ENCODE measurements at regions not wholly inside any gene's neighbourhood (a gene's known extent, or its start where the extent isn't known, plus 50 kb on each side); places are given as distances from the start of the nearest gene placed in this dataset.

DNA sequence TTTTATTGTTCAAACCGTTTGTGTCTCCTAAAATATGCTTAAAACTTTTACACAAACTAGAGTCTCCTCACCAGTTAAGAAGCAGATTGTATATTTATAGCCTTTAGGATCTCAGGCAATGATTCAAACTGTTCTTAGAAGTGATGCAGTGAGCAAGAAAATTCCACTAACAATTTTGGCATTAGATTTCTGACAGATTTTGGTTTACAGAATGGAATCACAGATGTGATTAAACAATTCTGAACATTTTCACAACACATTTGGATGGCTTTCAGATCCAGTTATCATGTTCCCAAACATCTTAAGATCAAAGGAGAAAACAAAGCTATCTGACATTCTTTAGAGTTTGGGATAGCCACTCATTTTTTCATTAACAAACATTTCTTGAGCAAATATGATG is 181.7 kb upstream of the RIOK2 start:
- DNase-seq (ENCODE audit: low spot score), result no peak
- no peaks in the 10 kb centered on the region for H3K4me1 ChIP-seq (ENCODE audit: control insufficient read depth in 4 of 4, insufficient read depth in 4 of 4, low read length in 3 of 4)
- no peaks in the 10 kb centered on the region for H3K36me3 ChIP-seq (ENCODE audit: control insufficient read depth in 4 of 4, insufficient read depth in 3 of 4, low read depth in 1 of 4, low read length in 3 of 4)
- H3K27me3 ChIP-seq (ENCODE audit: control insufficient read depth in 4 of 4, insufficient read depth in 4 of 4, low read length in 3 of 4), result no peaks in the 10 kb centered on the region
- no peak overlapping the region for H3K4me3 ChIP-seq (ENCODE audit: low read depth in 1 of 3, low read length in 3 of 3)
- no peaks in the 10 kb centered on the region for H3K9me3 ChIP-seq (ENCODE audit: control insufficient read depth in 4 of 4, low read length in 3 of 4)
- 45% methylated on average over 1 of the region's 1 CpG for WGBS
- no peak overlapping the region for H3K9ac ChIP-seq (ENCODE audit: low read depth in 1 of 2, low read length in 2 of 2)
- H3K27ac ChIP-seq (ENCODE audit: low read depth in 1 of 2, low read length in 2 of 2), result no peak overlapping the region
- TF ChIP-seq SP1 (IDR thresholded peaks at IDR 0.05), result no peak
- no peak for TF ChIP-seq EGR1 (IDR thresholded peaks at IDR 0.05; ENCODE audit: low read depth in 2 of 2)
- TF ChIP-seq HNF4A (conservative IDR thresholded peaks at IDR 0.05), result no peak
- TF ChIP-seq, protein P1, sequence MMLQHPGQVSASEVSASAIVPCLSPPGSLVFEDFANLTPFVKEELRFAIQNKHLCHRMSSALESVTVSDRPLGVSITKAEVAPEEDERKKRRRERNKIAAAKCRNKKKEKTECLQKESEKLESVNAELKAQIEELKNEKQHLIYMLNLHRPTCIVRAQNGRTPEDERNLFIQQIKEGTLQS (IDR thresholded peaks at IDR 0.05), result no peak
- no peak for TF ChIP-seq YY1 (IDR thresholded peaks at IDR 0.05)
- no peak for TF ChIP-seq NR2F2 (IDR thresholded peaks at IDR 0.05)
- TF ChIP-seq TAF1 (conservative IDR thresholded peaks at IDR 0.05), result no peak
- TF ChIP-seq, protein P2, sequence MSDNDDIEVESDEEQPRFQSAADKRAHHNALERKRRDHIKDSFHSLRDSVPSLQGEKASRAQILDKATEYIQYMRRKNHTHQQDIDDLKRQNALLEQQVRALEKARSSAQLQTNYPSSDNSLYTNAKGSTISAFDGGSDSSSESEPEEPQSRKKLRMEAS (IDR thresholded peaks at IDR 0.05), result no peak
- TF ChIP-seq, protein P3, sequence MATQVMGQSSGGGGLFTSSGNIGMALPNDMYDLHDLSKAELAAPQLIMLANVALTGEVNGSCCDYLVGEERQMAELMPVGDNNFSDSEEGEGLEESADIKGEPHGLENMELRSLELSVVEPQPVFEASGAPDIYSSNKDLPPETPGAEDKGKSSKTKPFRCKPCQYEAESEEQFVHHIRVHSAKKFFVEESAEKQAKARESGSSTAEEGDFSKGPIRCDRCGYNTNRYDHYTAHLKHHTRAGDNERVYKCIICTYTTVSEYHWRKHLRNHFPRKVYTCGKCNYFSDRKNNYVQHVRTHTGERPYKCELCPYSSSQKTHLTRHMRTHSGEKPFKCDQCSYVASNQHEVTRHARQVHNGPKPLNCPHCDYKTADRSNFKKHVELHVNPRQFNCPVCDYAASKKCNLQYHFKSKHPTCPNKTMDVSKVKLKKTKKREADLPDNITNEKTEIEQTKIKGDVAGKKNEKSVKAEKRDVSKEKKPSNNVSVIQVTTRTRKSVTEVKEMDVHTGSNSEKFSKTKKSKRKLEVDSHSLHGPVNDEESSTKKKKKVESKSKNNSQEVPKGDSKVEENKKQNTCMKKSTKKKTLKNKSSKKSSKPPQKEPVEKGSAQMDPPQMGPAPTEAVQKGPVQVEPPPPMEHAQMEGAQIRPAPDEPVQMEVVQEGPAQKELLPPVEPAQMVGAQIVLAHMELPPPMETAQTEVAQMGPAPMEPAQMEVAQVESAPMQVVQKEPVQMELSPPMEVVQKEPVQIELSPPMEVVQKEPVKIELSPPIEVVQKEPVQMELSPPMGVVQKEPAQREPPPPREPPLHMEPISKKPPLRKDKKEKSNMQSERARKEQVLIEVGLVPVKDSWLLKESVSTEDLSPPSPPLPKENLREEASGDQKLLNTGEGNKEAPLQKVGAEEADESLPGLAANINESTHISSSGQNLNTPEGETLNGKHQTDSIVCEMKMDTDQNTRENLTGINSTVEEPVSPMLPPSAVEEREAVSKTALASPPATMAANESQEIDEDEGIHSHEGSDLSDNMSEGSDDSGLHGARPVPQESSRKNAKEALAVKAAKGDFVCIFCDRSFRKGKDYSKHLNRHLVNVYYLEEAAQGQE (IDR thresholded peaks at IDR 0.05), result no peak
- TF ChIP-seq FOXA2 (IDR thresholded peaks at IDR 0.05), result no peak
- TF ChIP-seq RXRA (IDR thresholded peaks at IDR 0.05), result no peak
- TF ChIP-seq RAD21 (IDR thresholded peaks at IDR 0.05), result no peak
- TF ChIP-seq, protein P4, sequence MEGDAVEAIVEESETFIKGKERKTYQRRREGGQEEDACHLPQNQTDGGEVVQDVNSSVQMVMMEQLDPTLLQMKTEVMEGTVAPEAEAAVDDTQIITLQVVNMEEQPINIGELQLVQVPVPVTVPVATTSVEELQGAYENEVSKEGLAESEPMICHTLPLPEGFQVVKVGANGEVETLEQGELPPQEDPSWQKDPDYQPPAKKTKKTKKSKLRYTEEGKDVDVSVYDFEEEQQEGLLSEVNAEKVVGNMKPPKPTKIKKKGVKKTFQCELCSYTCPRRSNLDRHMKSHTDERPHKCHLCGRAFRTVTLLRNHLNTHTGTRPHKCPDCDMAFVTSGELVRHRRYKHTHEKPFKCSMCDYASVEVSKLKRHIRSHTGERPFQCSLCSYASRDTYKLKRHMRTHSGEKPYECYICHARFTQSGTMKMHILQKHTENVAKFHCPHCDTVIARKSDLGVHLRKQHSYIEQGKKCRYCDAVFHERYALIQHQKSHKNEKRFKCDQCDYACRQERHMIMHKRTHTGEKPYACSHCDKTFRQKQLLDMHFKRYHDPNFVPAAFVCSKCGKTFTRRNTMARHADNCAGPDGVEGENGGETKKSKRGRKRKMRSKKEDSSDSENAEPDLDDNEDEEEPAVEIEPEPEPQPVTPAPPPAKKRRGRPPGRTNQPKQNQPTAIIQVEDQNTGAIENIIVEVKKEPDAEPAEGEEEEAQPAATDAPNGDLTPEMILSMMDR (IDR thresholded peaks at IDR 0.05; ENCODE audit: low read depth, low read length, missing input control), result no peak

DNA sequence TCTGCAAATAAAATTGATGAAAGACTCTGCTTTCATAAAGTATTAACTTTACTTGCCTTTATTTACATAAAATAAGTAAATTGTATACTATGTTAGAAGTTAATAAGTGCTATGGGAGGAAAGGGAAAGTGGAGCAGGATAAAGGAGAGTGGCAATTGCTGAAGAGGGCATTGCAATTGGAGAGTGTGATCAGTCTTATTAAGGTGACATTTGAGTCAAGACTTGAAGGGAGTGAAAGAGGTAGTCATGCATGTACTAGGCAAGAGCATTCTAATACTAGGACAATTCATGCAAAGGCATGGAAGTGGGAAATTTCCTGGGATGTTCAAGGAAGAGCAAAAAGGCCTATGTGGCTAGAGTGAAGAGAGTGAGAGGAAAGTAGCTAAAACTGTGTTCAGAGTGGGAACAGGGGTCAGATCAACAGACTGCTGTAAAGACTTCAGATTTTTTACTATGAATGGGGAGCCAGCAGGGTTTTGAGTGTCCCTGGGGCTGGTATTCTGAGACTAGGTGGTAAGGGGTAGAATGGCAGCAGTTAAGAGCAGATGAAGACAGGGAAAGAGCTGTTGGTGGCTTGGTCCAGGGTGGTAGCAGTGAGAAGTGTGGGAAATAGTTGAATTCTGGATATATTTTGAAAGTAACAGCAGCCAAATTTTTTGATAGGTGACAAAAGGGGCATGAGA is 182.3 kb upstream of the RIOK2 start:
- Histone ChIP-seq H3K36me3 (ENCODE audit: control insufficient read depth in 4 of 4, insufficient read depth in 3 of 4, low read depth in 1 of 4, low read length in 3 of 4) (no peaks in the 10 kb centered on the region), H3K9ac (ENCODE audit: low read depth in 1 of 2, low read length in 2 of 2) (no peak overlapping the region), H3K27me3 (ENCODE audit: control insufficient read depth in 4 of 4, insufficient read depth in 4 of 4, low read length in 3 of 4) (no peaks in the 10 kb centered on the region), H3K27ac (ENCODE audit: low read depth in 1 of 2, low read length in 2 of 2) (no peak overlapping the region), H3K4me3 (ENCODE audit: low read depth in 1 of 3, low read length in 3 of 3) (no peak overlapping the region), H3K4me1 (ENCODE audit: control insufficient read depth in 4 of 4, insufficient read depth in 4 of 4, low read length in 3 of 4) (no peaks in the 10 kb centered on the region), H3K9me3 (ENCODE audit: control insufficient read depth in 4 of 4, low read length in 3 of 4) (no peaks in the 10 kb centered on the region)
- no peak for DNase-seq (ENCODE audit: low spot score)
- TF ChIP-seq RXRA (IDR thresholded peaks at IDR 0.05), result no peak
- TF ChIP-seq HNF4G (IDR thresholded peaks at IDR 0.05), result no peak
- TF ChIP-seq, protein P1 (IDR thresholded peaks at IDR 0.05), result no peak
- no peak for TF ChIP-seq FOXA2 (IDR thresholded peaks at IDR 0.05)
- TF ChIP-seq SP1 (IDR thresholded peaks at IDR 0.05), result no peak
- no peak for TF ChIP-seq EGR1 (IDR thresholded peaks at IDR 0.05; ENCODE audit: low read depth in 2 of 2)
- no peak for TF ChIP-seq TAF1 (conservative IDR thresholded peaks at IDR 0.05)
- TF ChIP-seq JUND (IDR thresholded peaks at IDR 0.05), result no peak
- no peak for TF ChIP-seq GABPA (IDR thresholded peaks at IDR 0.05 in 1 of 2, conservative IDR thresholded peaks at IDR 0.05 in 1 of 2)
- TF ChIP-seq, protein P5, sequence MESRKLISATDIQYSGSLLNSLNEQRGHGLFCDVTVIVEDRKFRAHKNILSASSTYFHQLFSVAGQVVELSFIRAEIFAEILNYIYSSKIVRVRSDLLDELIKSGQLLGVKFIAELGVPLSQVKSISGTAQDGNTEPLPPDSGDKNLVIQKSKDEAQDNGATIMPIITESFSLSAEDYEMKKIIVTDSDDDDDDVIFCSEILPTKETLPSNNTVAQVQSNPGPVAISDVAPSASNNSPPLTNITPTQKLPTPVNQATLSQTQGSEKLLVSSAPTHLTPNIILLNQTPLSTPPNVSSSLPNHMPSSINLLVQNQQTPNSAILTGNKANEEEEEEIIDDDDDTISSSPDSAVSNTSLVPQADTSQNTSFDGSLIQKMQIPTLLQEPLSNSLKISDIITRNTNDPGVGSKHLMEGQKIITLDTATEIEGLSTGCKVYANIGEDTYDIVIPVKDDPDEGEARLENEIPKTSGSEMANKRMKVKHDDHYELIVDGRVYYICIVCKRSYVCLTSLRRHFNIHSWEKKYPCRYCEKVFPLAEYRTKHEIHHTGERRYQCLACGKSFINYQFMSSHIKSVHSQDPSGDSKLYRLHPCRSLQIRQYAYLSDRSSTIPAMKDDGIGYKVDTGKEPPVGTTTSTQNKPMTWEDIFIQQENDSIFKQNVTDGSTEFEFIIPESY (IDR thresholded peaks at IDR 0.05), result no peak
- TF ChIP-seq, protein P3 (IDR thresholded peaks at IDR 0.05), result no peak

Data from liver (tissue), 8 donors.